Adrenal gland (tissue), 5 donors: ENCODE measurements at regions not wholly inside any gene's neighbourhood (a gene's known extent, or its start where the extent isn't known, plus 50 kb on each side); places are given as distances from the start of the nearest gene placed in this dataset.

ENCODE experiments used
- CTCF ChIP-seq, 6 experiments: fragments of 450-650 bp in 4 of 6; fragments of 200-600 bp in 2 of 6; sonication (generic) in 1 of 6; IDR thresholded peaks; 1 replicate in 5 of 6; 2 replicates in 1 of 6; pipeline versions ENCODE4 v1.5.1 to v1.8.0; 2016 to 2021; ENCODE audit warnings: antibody characterized with exemption in 6 of 6, mild to moderate bottlenecking in 2 of 6, moderate library complexity in 1 of 6
- POLR2A ChIP-seq, 2 donors: fragments of 450-650 bp; IDR thresholded peaks; one replicate each; pipeline ENCODE4 v1.6.1; 2017; ENCODE audit warnings: antibody characterized with exemption in 2 of 2, mild to moderate bottlenecking in 2 of 2, moderate library complexity in 1 of 2
- donor health status: DM: no; HTN: no; CAD: no.

- TF ChIP-seq POLR2A (IDR thresholded peaks at IDR 0.05) (no peak), CTCF (IDR thresholded peaks at IDR 0.05) (no peak)
These were observed 140.4 kb downstream of the SATB1 start for GRCh38 chr3:18284716-18285115.
